ENCODE measurements at regions not wholly inside any gene's neighbourhood (a gene's known extent, or its start where the extent isn't known, plus 50 kb on each side); places are given as distances from the start of the nearest gene placed in this dataset.

DNA sequence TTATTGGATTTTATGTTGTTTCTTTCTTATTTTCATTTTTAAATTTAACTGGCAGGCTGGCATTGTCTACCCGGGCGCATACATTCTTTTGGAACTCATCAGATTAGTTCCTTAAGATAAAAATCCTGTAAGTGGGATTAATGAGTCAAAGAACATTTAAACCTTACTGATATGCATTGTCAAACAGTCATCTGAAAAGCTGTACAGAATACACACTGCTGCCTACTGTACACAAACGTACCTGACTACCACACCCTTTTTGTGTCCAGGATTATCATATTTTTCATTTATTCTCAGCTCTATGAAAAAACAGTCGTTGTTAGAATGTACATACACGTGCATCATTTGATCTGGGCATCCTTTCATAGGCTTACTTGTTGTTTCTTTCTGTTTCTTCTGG is 358.3 kb downstream of the EFNB2 start:
- TF ChIP-seq, protein P1, sequence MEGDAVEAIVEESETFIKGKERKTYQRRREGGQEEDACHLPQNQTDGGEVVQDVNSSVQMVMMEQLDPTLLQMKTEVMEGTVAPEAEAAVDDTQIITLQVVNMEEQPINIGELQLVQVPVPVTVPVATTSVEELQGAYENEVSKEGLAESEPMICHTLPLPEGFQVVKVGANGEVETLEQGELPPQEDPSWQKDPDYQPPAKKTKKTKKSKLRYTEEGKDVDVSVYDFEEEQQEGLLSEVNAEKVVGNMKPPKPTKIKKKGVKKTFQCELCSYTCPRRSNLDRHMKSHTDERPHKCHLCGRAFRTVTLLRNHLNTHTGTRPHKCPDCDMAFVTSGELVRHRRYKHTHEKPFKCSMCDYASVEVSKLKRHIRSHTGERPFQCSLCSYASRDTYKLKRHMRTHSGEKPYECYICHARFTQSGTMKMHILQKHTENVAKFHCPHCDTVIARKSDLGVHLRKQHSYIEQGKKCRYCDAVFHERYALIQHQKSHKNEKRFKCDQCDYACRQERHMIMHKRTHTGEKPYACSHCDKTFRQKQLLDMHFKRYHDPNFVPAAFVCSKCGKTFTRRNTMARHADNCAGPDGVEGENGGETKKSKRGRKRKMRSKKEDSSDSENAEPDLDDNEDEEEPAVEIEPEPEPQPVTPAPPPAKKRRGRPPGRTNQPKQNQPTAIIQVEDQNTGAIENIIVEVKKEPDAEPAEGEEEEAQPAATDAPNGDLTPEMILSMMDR (IDR thresholded peaks at IDR 0.05; ENCODE audit: borderline replicate concordance, extremely low read depth, low read length, poor library complexity, severe bottlenecking) = no peak
- no peak for TF ChIP-seq EZH2 (IDR thresholded peaks at IDR 0.05; ENCODE audit: borderline replicate concordance, low read depth, low read length, severe bottlenecking)
- Histone ChIP-seq H3K9ac (ENCODE audit: low read depth, low read length) (no peak overlapping the region), H3K4me2 (ENCODE audit: insufficient read depth, low read length) (no peak overlapping the region), H3K79me2 (ENCODE audit: insufficient read depth, low read length) (no peaks in the 10 kb centered on the region), H3K9me3 (ENCODE audit: insufficient read depth, low read length, severe bottlenecking) (no peaks in the 10 kb centered on the region), H4K20me1 (ENCODE audit: insufficient read depth, low read length) (no peaks in the 10 kb centered on the region), H2AFZ (ENCODE audit: low read depth, low read length) (no peak overlapping the region), H3K27ac (ENCODE audit: low read length) (no peak overlapping the region), H3K4me3 (ENCODE audit: low read depth in 1 of 2, low read length in 2 of 2) (no peak overlapping the region), H3K36me3 (ENCODE audit: insufficient read depth, low read length) (no peaks in the 10 kb centered on the region), H3K4me1 (ENCODE audit: insufficient read depth, low read length) (peaks cover 19% of the 10 kb centered on the region), H3K27me3 (ENCODE audit: insufficient read depth, low read length, poor library complexity) (no peaks in the 10 kb centered on the region)
- no peak for ATAC-seq (ENCODE audit: insufficient read depth, low read depth)
- no peak for DNase-seq

DNA sequence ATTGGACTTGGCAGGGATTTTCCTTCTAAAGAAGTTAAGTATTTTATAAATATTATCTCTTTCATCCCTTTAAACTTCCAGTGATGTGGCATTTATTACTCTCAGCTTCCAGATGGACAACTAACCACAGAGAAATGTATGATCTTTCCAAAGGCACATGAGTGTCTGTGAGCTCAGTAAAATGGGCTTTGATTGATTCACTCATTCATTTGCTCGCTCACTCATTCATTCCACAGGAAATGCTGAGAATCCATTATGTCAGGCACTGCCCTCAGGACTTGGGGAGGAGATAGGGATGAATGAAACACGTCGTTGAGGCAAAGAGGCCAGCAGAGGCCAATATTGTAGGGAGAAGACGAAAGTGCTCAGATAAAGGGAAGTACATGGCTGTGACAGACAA is 359.3 kb downstream of the EFNB2 start:
- no peaks in the 10 kb centered on the region for H4K20me1 ChIP-seq (ENCODE audit: insufficient read depth, low read length)
- H3K27me3 ChIP-seq (ENCODE audit: insufficient read depth, low read length, poor library complexity) = no peaks in the 10 kb centered on the region
- no peaks in the 10 kb centered on the region for H3K9me3 ChIP-seq (ENCODE audit: insufficient read depth, low read length, severe bottlenecking)
- no peak overlapping the region for H3K4me2 ChIP-seq (ENCODE audit: insufficient read depth, low read length)
- ATAC-seq (ENCODE audit: insufficient read depth, low read depth) (no peak), DNase-seq (no peak)
- no peaks in the 10 kb centered on the region for H3K79me2 ChIP-seq (ENCODE audit: insufficient read depth, low read length)
- H3K36me3 ChIP-seq (ENCODE audit: insufficient read depth, low read length) = no peaks in the 10 kb centered on the region
- no peak overlapping the region for H3K9ac ChIP-seq (ENCODE audit: low read depth, low read length)
- no peak overlapping the region for H2AFZ ChIP-seq (ENCODE audit: low read depth, low read length)
- TF ChIP-seq, protein P1 (IDR thresholded peaks at IDR 0.05; ENCODE audit: borderline replicate concordance, extremely low read depth, low read length, poor library complexity, severe bottlenecking) = no peak
- TF ChIP-seq EZH2 (IDR thresholded peaks at IDR 0.05; ENCODE audit: borderline replicate concordance, low read depth, low read length, severe bottlenecking) = no peak
- H3K27ac ChIP-seq (ENCODE audit: low read length) = no peak overlapping the region
- peaks cover 12% of the 10 kb centered on the region; the same call in 1 of the 2 replicates for H3K4me1 ChIP-seq (ENCODE audit: insufficient read depth, low read length)
- H3K4me3 ChIP-seq (ENCODE audit: low read depth in 1 of 2, low read length in 2 of 2) = no peak overlapping the region

DNA sequence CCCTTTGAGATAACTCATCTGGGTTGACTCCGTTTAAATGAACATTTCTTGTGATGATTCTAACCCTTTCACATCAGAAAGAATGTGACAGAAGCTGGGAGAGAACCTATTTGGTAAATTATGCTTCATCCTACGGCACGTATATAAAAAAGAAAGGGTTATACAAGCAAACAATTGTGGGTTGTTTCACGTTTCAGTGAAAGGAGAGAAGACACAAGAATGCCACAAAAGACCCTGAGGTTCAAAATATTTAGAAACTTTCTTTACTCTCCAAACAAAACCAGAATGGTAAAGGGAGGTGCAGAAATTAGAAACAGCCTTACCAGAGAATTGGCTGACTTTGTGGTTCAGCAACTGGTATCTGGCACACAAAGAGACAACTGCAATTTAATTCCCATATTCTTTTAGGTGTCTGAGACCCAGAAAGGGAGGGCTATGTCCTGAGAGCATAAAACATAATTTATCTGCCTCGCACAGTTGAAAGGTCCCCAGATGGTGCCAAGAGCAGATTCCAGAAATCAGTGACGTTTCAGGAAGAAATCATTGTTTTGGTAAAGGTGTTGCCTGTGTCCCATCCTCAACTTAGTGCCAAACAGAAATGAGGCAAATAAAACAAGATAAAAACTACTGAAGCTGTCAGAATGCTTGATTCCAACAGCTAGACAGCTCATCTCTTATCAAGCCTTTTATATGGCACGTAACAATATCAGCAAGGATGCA is 361.4 kb downstream of the EFNB2 start:
- H3K36me3 ChIP-seq (ENCODE audit: insufficient read depth, low read length) = no peaks in the 10 kb centered on the region
- H2AFZ ChIP-seq (ENCODE audit: low read depth, low read length) = no peak overlapping the region
- no peak overlapping the region for H3K9ac ChIP-seq (ENCODE audit: low read depth, low read length)
- no peak for TF ChIP-seq EZH2 (IDR thresholded peaks at IDR 0.05; ENCODE audit: borderline replicate concordance, low read depth, low read length, severe bottlenecking)
- TF ChIP-seq, protein P1 (IDR thresholded peaks at IDR 0.05; ENCODE audit: borderline replicate concordance, extremely low read depth, low read length, poor library complexity, severe bottlenecking) = no peak
- H3K4me2 ChIP-seq (ENCODE audit: insufficient read depth, low read length) = no peak overlapping the region
- no peaks in the 10 kb centered on the region for H3K9me3 ChIP-seq (ENCODE audit: insufficient read depth, low read length, severe bottlenecking)
- H3K27ac ChIP-seq (ENCODE audit: low read length) = no peak overlapping the region
- ATAC-seq (ENCODE audit: insufficient read depth, low read depth) = no peak
- H3K4me1 ChIP-seq (ENCODE audit: insufficient read depth, low read length) = peaks cover 12% of the 10 kb centered on the region; the same call in 1 of the 2 replicates
- no peaks in the 10 kb centered on the region for H3K27me3 ChIP-seq (ENCODE audit: insufficient read depth, low read length, poor library complexity)
- H3K79me2 ChIP-seq (ENCODE audit: insufficient read depth, low read length) = no peaks in the 10 kb centered on the region
- no peaks in the 10 kb centered on the region for H4K20me1 ChIP-seq (ENCODE audit: insufficient read depth, low read length)
- no peak for DNase-seq
- H3K4me3 ChIP-seq (ENCODE audit: low read depth in 1 of 2, low read length in 2 of 2) = no peak overlapping the region
